LoVo (cell line): ENCODE measurements at regions not wholly inside any gene's neighbourhood (a gene's known extent, or its start where the extent isn't known, plus 50 kb on each side); places are given as distances from the start of the nearest gene placed in this dataset.

Source experiments
- DNase-seq: peaks from one replicate; pipeline ENCODE4 v3.0.0-alpha.2; 2016; ENCODE audit warnings: low spot score

- no peak for DNase-seq
Observed at GRCh38 chr9:82320566-82320965, 332.0 kb downstream of the SPATA31D1 start.

DNA sequence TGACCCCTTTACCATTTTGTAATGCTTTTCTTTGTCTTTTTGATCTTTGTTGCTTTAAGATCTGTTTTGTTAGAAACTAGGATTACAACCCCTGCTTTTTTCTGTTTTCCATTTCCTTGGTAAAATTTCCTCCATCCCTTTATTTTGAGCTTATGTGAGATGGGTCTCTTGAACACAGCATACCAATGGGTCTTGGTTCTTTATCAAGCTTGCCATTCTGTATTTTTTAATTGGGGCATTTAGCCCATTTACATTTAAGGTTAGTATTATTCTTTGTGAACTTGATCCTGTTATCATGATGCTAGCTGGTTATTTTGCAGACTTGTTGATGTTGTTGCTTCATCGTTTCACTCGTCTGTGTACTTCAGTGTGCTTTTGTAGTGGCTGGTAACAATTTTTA lies 337.3 kb downstream of the SPATA31D1 start:
- DNase-seq = no peak

GRCh38 chr9:82327641-82328040 lies 339.1 kb downstream of the SPATA31D1 start:
- no peak for DNase-seq

- no peak for DNase-seq
Observed at GRCh38 chr9:82331079-82331478, 342.5 kb downstream of the SPATA31D1 start.

GRCh38 chr9:82332018-82332773 lies 343.6 kb downstream of the SPATA31D1 start:
- DNase-seq = no peak

- no peak for DNase-seq
Observed at GRCh38 chr9:82332774-82333152, 344.2 kb downstream of the SPATA31D1 start.

- DNase-seq = no peak
Observed at GRCh38 chr9:82333671-82334070, 345.1 kb downstream of the SPATA31D1 start.

DNA sequence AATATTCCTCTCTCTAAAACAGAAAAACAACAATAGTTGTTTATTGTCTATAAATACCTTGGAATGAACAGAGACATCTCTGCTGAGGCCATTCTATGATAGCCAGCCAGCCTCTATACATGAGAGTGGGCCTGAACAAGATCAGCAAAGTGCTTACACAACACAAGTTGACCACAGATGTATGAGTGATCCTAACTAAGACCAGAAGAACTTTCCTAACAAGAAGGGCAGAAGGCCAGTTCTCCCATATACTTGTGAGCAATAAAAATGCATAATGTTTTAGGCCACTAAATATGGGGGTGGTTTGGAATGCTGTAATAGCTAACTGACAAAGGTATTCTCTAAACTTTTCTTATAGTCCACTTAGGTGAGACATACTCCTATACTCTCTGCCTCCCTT lies 345.7 kb downstream of the SPATA31D1 start:
- no peak for DNase-seq

DNA sequence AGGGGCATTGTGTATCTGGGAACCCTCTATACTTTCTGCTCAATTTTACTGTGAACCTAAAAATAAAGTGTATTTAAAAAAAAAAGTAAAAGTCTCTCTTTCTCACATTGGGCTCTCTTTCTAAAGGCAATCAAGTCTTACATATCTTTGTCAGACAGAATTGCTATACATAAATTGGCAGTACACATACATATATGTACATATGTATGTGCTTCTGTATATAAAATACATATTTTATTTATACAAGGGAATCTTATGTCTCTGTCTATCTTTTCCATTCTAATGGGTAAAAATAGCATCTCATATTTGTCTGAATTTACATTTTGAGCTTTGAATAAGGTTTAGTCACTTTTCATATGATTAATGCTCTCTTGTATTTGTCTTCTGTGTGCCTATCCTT lies 348.8 kb downstream of the SPATA31D1 start:
- no peak for DNase-seq

DNA sequence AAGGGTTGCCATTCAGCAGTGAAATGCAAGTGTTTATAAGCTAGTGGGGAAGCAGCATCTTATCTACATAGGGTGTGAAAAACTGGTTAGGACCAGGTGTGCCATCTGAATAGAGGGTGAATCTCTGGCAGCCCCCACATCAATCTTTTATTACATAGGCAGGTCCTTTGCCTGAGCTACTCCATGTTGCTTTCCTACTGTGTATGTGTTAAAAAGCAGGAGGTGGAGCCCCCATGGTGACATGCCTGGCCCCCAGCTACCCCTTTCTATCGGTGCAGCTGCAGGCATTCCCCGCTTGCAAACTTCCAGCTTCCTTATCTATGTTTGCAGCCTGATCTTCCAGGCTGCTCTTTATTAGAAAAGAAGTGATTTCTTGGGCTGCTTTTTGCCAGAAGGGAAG lies 353.5 kb downstream of the SPATA31D1 start:
- no peak for DNase-seq

- DNase-seq = no peak
Observed at GRCh38 chr9:82346040-82346439, 357.5 kb downstream of the SPATA31D1 start.

GRCh38 chr9:82353631-82354278 lies 365.2 kb downstream of the SPATA31D1 start:
- DNase-seq = no peak

DNA sequence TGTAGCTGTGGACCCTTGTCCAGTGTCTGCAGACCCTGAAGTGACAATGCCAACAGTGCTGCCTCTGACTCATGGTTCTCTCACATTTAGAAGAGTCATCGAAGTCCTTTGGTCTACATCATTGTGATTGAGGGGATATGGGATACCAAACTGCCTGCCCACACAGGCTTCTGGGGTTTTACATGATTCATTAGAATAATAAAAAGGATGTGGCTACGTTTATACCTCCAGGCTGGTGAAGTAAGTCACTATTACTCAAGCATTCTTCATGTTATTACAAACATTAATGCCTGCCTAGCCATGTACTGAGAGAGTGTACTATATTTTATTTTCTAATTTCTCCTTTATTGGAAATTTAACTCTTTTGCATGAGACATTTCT lies 365.7 kb downstream of the SPATA31D1 start:
- DNase-seq = no peak

GRCh38 chr9:82356131-82356530 lies 367.6 kb downstream of the SPATA31D1 start:
- no peak for DNase-seq

- DNase-seq = no peak
Observed at GRCh38 chr9:82356871-82357270, 368.3 kb downstream of the SPATA31D1 start.

- DNase-seq = no peak
Observed at GRCh38 chr9:82363198-82363597, 374.6 kb downstream of the SPATA31D1 start.

- DNase-seq = no peak
Observed at GRCh38 chr9:82363682-82364081, 375.1 kb downstream of the SPATA31D1 start.

- no peak for DNase-seq
Observed at GRCh38 chr9:82367016-82367415, 378.4 kb downstream of the SPATA31D1 start.

DNA sequence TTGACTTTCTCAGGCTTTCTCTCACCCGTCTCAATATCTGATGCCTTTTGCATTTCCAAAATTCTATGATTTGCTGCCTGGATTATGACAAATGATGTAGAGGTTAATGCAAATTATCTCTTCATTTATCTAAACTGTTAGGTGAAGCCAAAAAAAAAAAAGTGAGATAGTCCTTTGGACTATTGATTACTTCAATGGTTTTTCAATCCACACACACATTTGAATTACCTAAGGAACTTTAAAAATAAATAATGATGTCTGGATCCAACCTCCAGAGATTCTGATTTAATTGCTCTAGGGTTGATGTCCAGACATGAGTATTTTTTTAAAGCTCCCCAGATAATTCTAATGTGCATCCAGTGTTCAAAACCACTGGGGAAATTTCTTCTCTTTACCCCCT lies 379.4 kb downstream of the SPATA31D1 start:
- no peak for DNase-seq

DNA sequence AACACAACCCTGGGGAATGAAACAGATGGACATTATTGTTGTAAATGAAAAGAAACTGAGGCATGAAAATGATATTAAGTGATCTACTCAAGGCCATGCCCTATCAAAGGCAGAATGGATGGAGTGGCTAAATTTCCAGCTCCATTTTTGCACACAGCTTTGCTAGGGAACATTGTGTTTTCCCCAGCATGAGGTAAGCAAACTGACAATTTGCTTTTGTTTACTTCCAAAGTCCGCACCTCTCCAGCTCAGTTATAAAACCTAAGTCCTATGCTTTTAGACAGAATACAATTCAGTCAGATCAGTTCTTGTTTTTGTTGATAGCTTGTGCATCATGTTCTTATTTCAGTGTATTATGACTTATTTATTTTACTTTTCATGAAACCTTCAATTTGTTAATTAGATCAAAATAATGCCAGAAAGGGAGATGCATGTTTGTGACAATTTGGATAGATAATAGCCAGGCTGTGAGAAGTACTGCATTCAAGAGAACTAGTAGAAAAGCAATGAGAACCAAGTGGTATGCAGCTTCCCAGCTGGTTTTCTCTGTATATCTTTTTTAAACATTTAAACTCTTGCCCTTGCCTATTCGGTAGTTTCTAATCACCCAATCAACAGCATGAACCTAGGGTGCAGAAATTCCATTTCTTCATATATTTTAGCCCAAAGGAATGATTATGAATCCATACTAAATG lies 380.8 kb downstream of the SPATA31D1 start:
- no peak for DNase-seq

GRCh38 chr9:82375041-82375440 lies 386.5 kb downstream of the SPATA31D1 start:
- DNase-seq = no peak

DNA sequence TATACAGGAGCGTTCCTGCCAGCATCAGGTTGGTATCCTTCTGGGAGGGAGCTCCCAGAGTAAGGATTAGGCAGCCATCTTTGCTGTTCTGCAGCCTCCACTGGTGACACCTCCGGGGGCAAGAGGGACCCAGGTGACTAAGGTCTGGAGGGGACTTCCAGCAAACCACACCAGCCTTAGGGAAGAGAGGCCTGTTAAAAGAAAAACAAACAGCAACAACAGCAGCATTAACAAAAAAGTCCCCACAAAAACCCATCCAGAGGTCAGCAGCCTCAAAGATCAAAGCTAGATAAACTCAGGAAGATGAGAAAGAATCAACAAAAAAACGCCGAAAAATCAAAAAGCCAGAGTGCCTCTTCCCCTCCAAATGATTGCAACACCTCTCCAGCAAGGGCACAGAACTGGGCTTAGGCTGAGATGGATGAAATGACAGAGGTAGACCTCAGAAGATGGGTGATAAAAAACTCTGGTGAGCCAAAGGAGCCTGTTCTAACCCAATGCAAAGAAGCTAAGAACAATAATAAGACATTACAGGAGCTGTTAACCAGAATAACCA lies 388.2 kb downstream of the SPATA31D1 start:
- no peak for DNase-seq
